ENCODE measurements at regions not wholly inside any gene's neighbourhood (a gene's known extent, or its start where the extent isn't known, plus 50 kb on each side); places are given as distances from the start of the nearest gene placed in this dataset.
"Not testable (repeated sequence)": the region's sequence is repeated elsewhere in the genome, so short reads cannot be mapped to it uniquely, and the experiment has no call there.

- no peak for DNase-seq (ENCODE audit: low read depth in 4 of 4, low spot score in 1 of 4)
Measured at GRCh38 chr11:100578831-100579311, 108.2 kb upstream of the ARHGAP42 start.

GRCh38 chr11:100581318-100581717, 105.8 kb upstream of the ARHGAP42 start:
- no peak for DNase-seq (ENCODE audit: low read depth in 4 of 4, low spot score in 1 of 4)

- no peak for DNase-seq (ENCODE audit: low read depth in 4 of 4, low spot score in 1 of 4)
Measured at GRCh38 chr11:100584201-100584985, 102.7 kb upstream of the ARHGAP42 start.

- no peak for DNase-seq (ENCODE audit: low read depth in 4 of 4, low spot score in 1 of 4)
Measured at GRCh38 chr11:100585728-100586127, 101.4 kb upstream of the ARHGAP42 start.

- DNase-seq (ENCODE audit: low read depth in 4 of 4, low spot score in 1 of 4): no peak
Measured at GRCh38 chr11:100586361-100587101, 100.6 kb upstream of the ARHGAP42 start.

- DNase-seq (ENCODE audit: low read depth in 4 of 4, low spot score in 1 of 4): no peak
Measured at GRCh38 chr11:100592619-100593260, 94.3 kb upstream of the ARHGAP42 start.

- DNase-seq (ENCODE audit: low read depth in 4 of 4, low spot score in 1 of 4): no peak
Measured at GRCh38 chr11:100593291-100593690, 93.8 kb upstream of the ARHGAP42 start.

GRCh38 chr11:100594320-100594719, 92.8 kb upstream of the ARHGAP42 start:
- DNase-seq (ENCODE audit: low read depth in 4 of 4, low spot score in 1 of 4): no peak

GRCh38 chr11:100600941-100601340, 86.1 kb upstream of the ARHGAP42 start:
- no peak for DNase-seq (ENCODE audit: low read depth in 4 of 4, low spot score in 1 of 4)

GRCh38 chr11:100602716-100603115, 84.4 kb upstream of the ARHGAP42 start:
- no peak for DNase-seq (ENCODE audit: low read depth in 4 of 4, low spot score in 1 of 4)

GRCh38 chr11:100607761-100608160, 79.3 kb upstream of the ARHGAP42 start:
- not testable (repeated sequence) for DNase-seq (ENCODE audit: low read depth in 4 of 4, low spot score in 1 of 4)

- DNase-seq (ENCODE audit: low read depth in 4 of 4, low spot score in 1 of 4): no peak
Measured at GRCh38 chr11:100612766-100613165, 74.3 kb upstream of the ARHGAP42 start.

GRCh38 chr11:100618914-100619313, 68.2 kb upstream of the ARHGAP42 start:
- no peak for DNase-seq (ENCODE audit: low read depth in 4 of 4, low spot score in 1 of 4)

GRCh38 chr11:100619484-100619883, 67.6 kb upstream of the ARHGAP42 start:
- DNase-seq (ENCODE audit: low read depth in 4 of 4, low spot score in 1 of 4): no peak

- DNase-seq (ENCODE audit: low read depth in 4 of 4, low spot score in 1 of 4): no peak
Measured at GRCh38 chr11:100622404-100622803, 64.7 kb upstream of the ARHGAP42 start.

GRCh38 chr11:100624346-100624745, 62.7 kb upstream of the ARHGAP42 start:
- no peak for DNase-seq (ENCODE audit: low read depth in 4 of 4, low spot score in 1 of 4)

- no peak for DNase-seq (ENCODE audit: low read depth in 4 of 4, low spot score in 1 of 4)
Measured at GRCh38 chr11:100625041-100625440, 62.0 kb upstream of the ARHGAP42 start.

- DNase-seq (ENCODE audit: low read depth in 4 of 4, low spot score in 1 of 4): no peak
Measured at GRCh38 chr11:100629671-100630070, 57.4 kb upstream of the ARHGAP42 start.

- DNase-seq (ENCODE audit: low read depth in 4 of 4, low spot score in 1 of 4): no peak
Measured at GRCh38 chr11:100630898-100631297, 56.2 kb upstream of the ARHGAP42 start.

- DNase-seq (ENCODE audit: low read depth in 4 of 4, low spot score in 1 of 4): no peak
Measured at GRCh38 chr11:100631316-100631715, 55.8 kb upstream of the ARHGAP42 start.

GRCh38 chr11:100632941-100633452, 54.1 kb upstream of the ARHGAP42 start:
- no peak for DNase-seq (ENCODE audit: low read depth in 4 of 4, low spot score in 1 of 4)

GRCh38 chr11:100635194-100635593, 51.9 kb upstream of the ARHGAP42 start:
- no peak for DNase-seq (ENCODE audit: low read depth in 4 of 4, low spot score in 1 of 4)
